Activated CD4-positive, CD25-positive, alpha-beta regulatory T cell treated with anti-CD3 and anti-CD28 coated beads, Interleukin-2, amount 50 U/mL, for 72 hours (primary cell): ENCODE measurements at regions not wholly inside any gene's neighbourhood (a gene's known extent, or its start where the extent isn't known, plus 50 kb on each side); places are given as distances from the start of the nearest gene placed in this dataset.

Experiments used
- DNase-seq: peaks from one replicate; pipeline ENCODE4 v3.0.0; 2021

GRCh38 chr9:84592918-84593317 lies 76.6 kb upstream of the NTRK2 start:
- no peak for DNase-seq

- DNase-seq, result no peak
Measured at GRCh38 chr9:84593352-84593751, 76.2 kb upstream of the NTRK2 start.

- no peak for DNase-seq
Measured at GRCh38 chr9:84597131-84597530, 72.4 kb upstream of the NTRK2 start.

- DNase-seq, result no peak
Measured at GRCh38 chr9:84598921-84599636, 70.5 kb upstream of the NTRK2 start.

- no peak for DNase-seq
Measured at GRCh38 chr9:84600739-84601138, 68.8 kb upstream of the NTRK2 start.

DNA sequence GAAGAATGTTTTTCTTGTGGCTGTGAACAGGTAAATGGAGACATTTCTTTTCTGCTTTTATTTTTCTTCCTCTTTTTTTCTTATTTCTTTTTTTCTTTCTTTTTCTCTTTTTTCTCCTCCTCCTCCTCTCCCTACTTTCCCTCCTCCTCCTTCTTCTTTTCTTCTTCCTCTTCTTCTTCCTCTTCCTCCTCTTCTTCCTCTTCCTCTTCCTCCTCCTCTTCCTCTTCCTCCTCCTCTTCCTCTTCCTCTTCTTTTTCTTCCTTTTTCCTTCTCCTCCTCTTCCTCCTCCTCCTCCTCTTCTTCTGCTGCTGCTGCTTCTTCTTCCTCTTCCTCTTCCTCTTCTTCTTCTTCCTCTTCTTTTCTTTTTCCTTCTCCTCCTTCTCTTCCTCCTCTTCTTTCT lies 65.3 kb upstream of the NTRK2 start:
- DNase-seq, result no peak

- DNase-seq, result no peak
Measured at GRCh38 chr9:84609779-84610178, 59.8 kb upstream of the NTRK2 start.

- DNase-seq, result no peak
Measured at GRCh38 chr9:84613431-84613830, 56.1 kb upstream of the NTRK2 start.

DNA sequence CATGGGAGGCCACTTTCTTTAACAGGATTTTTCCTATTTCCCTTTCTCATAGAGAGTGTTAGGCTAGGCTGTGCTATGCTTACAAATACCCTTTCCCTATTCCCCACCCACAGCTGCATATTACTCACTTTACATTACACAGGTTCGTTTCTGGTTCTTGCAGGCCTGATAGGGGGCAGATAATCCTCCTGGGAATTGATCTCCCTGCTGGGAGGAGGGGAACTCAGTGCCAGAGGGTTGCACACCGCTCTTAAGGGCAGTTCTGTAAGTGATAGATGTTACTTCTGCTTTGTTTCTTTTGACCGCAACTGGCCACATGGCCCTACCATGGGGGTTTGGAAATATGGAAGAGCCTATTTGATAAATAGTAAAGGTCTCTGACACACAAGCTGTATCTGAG lies 54.0 kb upstream of the NTRK2 start:
- no peak for DNase-seq

- no peak for DNase-seq
Measured at GRCh38 chr9:84617411-84618029, 52.0 kb upstream of the NTRK2 start.
